Thymus (tissue), 11 donors: ENCODE measurements at regions not wholly inside any gene's neighbourhood (a gene's known extent, or its start where the extent isn't known, plus 50 kb on each side); places are given as distances from the start of the nearest gene placed in this dataset.

Experiments
- DNase-seq, 9 donors: peaks; one replicate each; pipeline ENCODE4 v3.0.0-alpha.2; 2013; ENCODE audit warnings: low spot score in 9 of 9, low read depth in 6 of 9, missing footprints in 1 of 9
- H3K27ac ChIP-seq, 2 donors: one replicate each; pipeline ENCODE4 v1.5.1; 2013; ENCODE audit warnings: control low read depth in 1 of 2, low read depth in 1 of 2, low read length in 1 of 2, mild to moderate bottlenecking in 1 of 2, moderate library complexity in 1 of 2
- H3K27me3 ChIP-seq, 2 donors: one replicate each; pipeline ENCODE4 v1.5.1; 2013; ENCODE audit warnings: low read length in 1 of 2; ENCODE audit not compliant: control insufficient read depth in 2 of 2, insufficient read depth in 1 of 2
- H3K36me3 ChIP-seq, 2 donors: one replicate each; pipeline ENCODE4 v1.5.1; 2013; ENCODE audit warnings: low read length in 1 of 2, mild to moderate bottlenecking in 1 of 2, moderate library complexity in 1 of 2; ENCODE audit not compliant: control insufficient read depth in 2 of 2, insufficient read depth in 2 of 2
- H3K4me1 ChIP-seq, 2 donors: one replicate each; pipeline ENCODE4 v1.5.1; 2013; ENCODE audit warnings: low read length in 2 of 2; ENCODE audit not compliant: control insufficient read depth in 2 of 2, insufficient read depth in 2 of 2
- H3K4me3 ChIP-seq, 2 donors: one replicate each; pipeline ENCODE4 v1.5.1; 2013; ENCODE audit warnings: low read length in 2 of 2, control low read depth in 1 of 2, mild to moderate bottlenecking in 1 of 2
- H3K9me3 ChIP-seq, 2 donors: one replicate each; pipeline ENCODE4 v1.5.1; 2013; ENCODE audit warnings: low read length in 1 of 2, mild to moderate bottlenecking in 1 of 2; ENCODE audit not compliant: control insufficient read depth in 2 of 2, insufficient read depth in 1 of 2
- WGBS: extraction: QIAGEN DNeasy Blood & Tissue Kit; methylation state at CpG from one replicate; pipeline ENCODE4 v1.1.7; 2013; 5-methylcytosine and 5-hydroxymethylcytosine counted together
- donor health status: healthy.

GRCh38 chr3:111331912-111332311 lies 210.1 kb upstream of the CD96 start:
- no peaks in the 10 kb centered on the region for H3K27me3 ChIP-seq
- no peak overlapping the region for H3K4me3 ChIP-seq
- H3K27ac ChIP-seq = no peak overlapping the region
- no peaks in the 10 kb centered on the region for H3K36me3 ChIP-seq
- WGBS = 92% methylated on average over 2 of the region's 2 CpGs
- no peaks in the 10 kb centered on the region for H3K9me3 ChIP-seq
- H3K4me1 ChIP-seq = peaks cover 2 to 14% of the 10 kb centered on the region in 2 donors
- no peak for DNase-seq

- Histone ChIP-seq H3K4me3 (no peak overlapping the region), H3K4me1 (peaks cover 2 to 19% of the 10 kb centered on the region in 2 donors), H3K27me3 (no peaks in the 10 kb centered on the region), H3K9me3 (no peaks in the 10 kb centered on the region), H3K36me3 (no peaks in the 10 kb centered on the region), H3K27ac (no peak overlapping the region)
- 97% methylated on average over 3 of the region's 3 CpGs for WGBS
- no peak for DNase-seq
Measured at GRCh38 chr3:111332488-111333080, 209.4 kb upstream of the CD96 start.

GRCh38 chr3:111333642-111334041 lies 208.4 kb upstream of the CD96 start:
- no peaks in the 10 kb centered on the region for H3K9me3 ChIP-seq
- no peaks in the 10 kb centered on the region for H3K27me3 ChIP-seq
- peaks cover 2 to 25% of the 10 kb centered on the region in 2 donors for H3K4me1 ChIP-seq
- H3K27ac ChIP-seq = no peak overlapping the region
- H3K4me3 ChIP-seq = no peak overlapping the region
- 97% methylated on average over 3 of the region's 3 CpGs for WGBS
- no peak for DNase-seq
- H3K36me3 ChIP-seq = no peaks in the 10 kb centered on the region

- no peaks in the 10 kb centered on the region for H3K36me3 ChIP-seq
- 95% methylated on average over 2 of the region's 2 CpGs for WGBS
- no peak for DNase-seq
- no peak overlapping the region for H3K4me3 ChIP-seq
- no peaks in the 10 kb centered on the region for H3K27me3 ChIP-seq
- H3K9me3 ChIP-seq = no peaks in the 10 kb centered on the region
- H3K4me1 ChIP-seq = peaks cover 2 to 25% of the 10 kb centered on the region in 2 donors
- H3K27ac ChIP-seq = peak overlapping the region in 1 of 2 donors; percentile 61
Measured at GRCh38 chr3:111335512-111336303, 206.3 kb upstream of the CD96 start.

GRCh38 chr3:111336511-111336910 lies 205.5 kb upstream of the CD96 start:
- H3K36me3 ChIP-seq = no peaks in the 10 kb centered on the region
- no peaks in the 10 kb centered on the region for H3K27me3 ChIP-seq
- H3K4me3 ChIP-seq = no peak overlapping the region
- peak in 2 of 9 donors; percentile 48 to 73 for DNase-seq
- WGBS = under 1% methylated on average over 2 of the region's 2 CpGs
- peaks cover 2 to 25% of the 10 kb centered on the region in 2 donors for H3K4me1 ChIP-seq
- peak overlapping the region in 1 of 2 donors; percentile 61 for H3K27ac ChIP-seq
- H3K9me3 ChIP-seq = peaks cover 0 to 6% of the 10 kb centered on the region in 2 donors

GRCh38 chr3:111338059-111338698 lies 203.8 kb upstream of the CD96 start:
- no peak overlapping the region for H3K27ac ChIP-seq
- 82% methylated on average over 4 of the region's 4 CpGs for WGBS
- H3K9me3 ChIP-seq = peaks cover 0 to 7% of the 10 kb centered on the region in 2 donors
- H3K36me3 ChIP-seq = no peaks in the 10 kb centered on the region
- no peaks in the 10 kb centered on the region for H3K27me3 ChIP-seq
- DNase-seq = peak in 6 of 9 donors; percentile 46 to 80 (median 62)
- no peak overlapping the region for H3K4me3 ChIP-seq
- H3K4me1 ChIP-seq = peaks cover 2 to 21% of the 10 kb centered on the region in 2 donors

GRCh38 chr3:111339017-111339416 lies 203.0 kb upstream of the CD96 start:
- Histone ChIP-seq H3K27me3 (no peaks in the 10 kb centered on the region), H3K36me3 (no peaks in the 10 kb centered on the region), H3K27ac (no peak overlapping the region), H3K4me1 (peaks cover 2 to 21% of the 10 kb centered on the region in 2 donors), H3K4me3 (no peak overlapping the region), H3K9me3 (peaks cover 0 to 7% of the 10 kb centered on the region in 2 donors)
- no peak for DNase-seq

GRCh38 chr3:111351334-111351733 lies 190.7 kb upstream of the CD96 start:
- WGBS = 88% methylated on average over 1 of the region's 1 CpG
- H3K27me3 ChIP-seq = no peaks in the 10 kb centered on the region
- no peaks in the 10 kb centered on the region for H3K9me3 ChIP-seq
- no peak overlapping the region for H3K4me3 ChIP-seq
- DNase-seq = no peak
- no peak overlapping the region for H3K27ac ChIP-seq
- no peaks in the 10 kb centered on the region for H3K4me1 ChIP-seq
- no peaks in the 10 kb centered on the region for H3K36me3 ChIP-seq

- Histone ChIP-seq H3K36me3 (no peaks in the 10 kb centered on the region), H3K27ac (no peak overlapping the region), H3K4me1 (no peaks in the 10 kb centered on the region), H3K27me3 (no peaks in the 10 kb centered on the region), H3K4me3 (no peak overlapping the region), H3K9me3 (no peaks in the 10 kb centered on the region)
- DNase-seq = no peak
- WGBS = 87% methylated on average over 2 of the region's 2 CpGs
Measured at GRCh38 chr3:111352585-111352984, 189.4 kb upstream of the CD96 start.
